ENCODE measurements at regions not wholly inside any gene's neighbourhood (a gene's known extent, or its start where the extent isn't known, plus 50 kb on each side); places are given as distances from the start of the nearest gene placed in this dataset.

- H3K9me3 ChIP-seq, result no peaks in the 10 kb centered on the region
- no peaks in the 10 kb centered on the region for H3K4me1 ChIP-seq
- H3K27me3 ChIP-seq, result no peaks in the 10 kb centered on the region
- no peaks in the 10 kb centered on the region for H3K36me3 ChIP-seq (replicated peaks in 1 of 2; ENCODE audit: insufficient read depth in 1 of 2, low read depth in 2 of 2)
- intact Hi-C loops (cut with DNase I), result no loop called here
- H3K4me3 ChIP-seq, result no peak overlapping the region
- ATAC-seq, result no peak
- WGBS, 2 donors, result 71% methylated on average over 3 of the region's 3 CpGs
- no peak for DNase-seq
- no peak for TF ChIP-seq CTCF (IDR thresholded peaks at IDR 0.05)
- no peak for TF ChIP-seq POLR2A (IDR thresholded peaks at IDR 0.05)
- no peak overlapping the region for H3K27ac ChIP-seq
Observed at GRCh38 chr16:59173408-59173831, 439.3 kb upstream of the GOT2 start.

GRCh38 chr16:59170099-59170712 is 436.1 kb upstream of the GOT2 start:
- intact Hi-C loops (cut with DNase I), result no loop called here
- TF ChIP-seq CTCF (IDR thresholded peaks at IDR 0.05) (no peak), POLR2A (IDR thresholded peaks at IDR 0.05) (no peak)
- Histone ChIP-seq H3K4me1 (no peaks in the 10 kb centered on the region), H3K4me3 (no peak overlapping the region), H3K27ac (no peak overlapping the region), H3K9me3 (no peaks in the 10 kb centered on the region), H3K36me3 (replicated peaks in 1 of 2; ENCODE audit: insufficient read depth in 1 of 2, low read depth in 2 of 2) (no peaks in the 10 kb centered on the region), H3K27me3 (no peaks in the 10 kb centered on the region)
- DNase-seq (no peak), ATAC-seq (no peak)
- WGBS, 2 donors, result 16 to 22% methylated on average over 10 of the region's 10 CpGs

- Histone ChIP-seq H3K9me3 (no peaks in the 10 kb centered on the region), H3K36me3 (replicated peaks in 1 of 2; ENCODE audit: insufficient read depth in 1 of 2, low read depth in 2 of 2) (no peaks in the 10 kb centered on the region), H3K4me1 (no peaks in the 10 kb centered on the region), H3K27me3 (no peaks in the 10 kb centered on the region), H3K4me3 (no peak overlapping the region), H3K27ac (no peak overlapping the region)
- intact Hi-C loops (cut with DNase I), result no loop called here
- no peak for DNase-seq
- no peak for TF ChIP-seq CTCF (IDR thresholded peaks at IDR 0.05)
- TF ChIP-seq POLR2A (IDR thresholded peaks at IDR 0.05), result no peak
- ATAC-seq, result no peak
- WGBS, 2 donors, result 13 to 17% methylated on average over 4 of the region's 4 CpGs
Observed at GRCh38 chr16:59169168-59169567, 435.1 kb upstream of the GOT2 start.

GRCh38 chr16:59168461-59169114 is 434.5 kb upstream of the GOT2 start:
- 8 to 13% methylated on average over 3 of the region's 3 CpGs for WGBS, 2 donors
- DNase-seq (no peak), ATAC-seq (no peak)
- no peak for TF ChIP-seq CTCF (IDR thresholded peaks at IDR 0.05)
- no peak for TF ChIP-seq POLR2A (IDR thresholded peaks at IDR 0.05)
- Histone ChIP-seq H3K4me1 (no peaks in the 10 kb centered on the region), H3K27ac (no peak overlapping the region), H3K4me3 (no peak overlapping the region), H3K9me3 (no peaks in the 10 kb centered on the region), H3K36me3 (replicated peaks in 1 of 2; ENCODE audit: insufficient read depth in 1 of 2, low read depth in 2 of 2) (no peaks in the 10 kb centered on the region), H3K27me3 (no peaks in the 10 kb centered on the region)
- intact Hi-C loops (cut with DNase I), result no loop called here

GRCh38 chr16:59164461-59164860 is 430.3 kb upstream of the GOT2 start:
- DNase-seq (no peak), ATAC-seq (no peak)

More at GRCh38 chr16:59164461-59164860, 430.3 kb upstream of the GOT2 start:
- WGBS, 2 donors, result 33 to 47% methylated on average over 2 of the region's 2 CpGs
- H3K4me1 ChIP-seq, result no peaks in the 10 kb centered on the region
- no peaks in the 10 kb centered on the region for H3K27me3 ChIP-seq
- H3K36me3 ChIP-seq (replicated peaks in 1 of 2; ENCODE audit: insufficient read depth in 1 of 2, low read depth in 2 of 2), result no peaks in the 10 kb centered on the region
- no peaks in the 10 kb centered on the region for H3K9me3 ChIP-seq
- no peak overlapping the region for H3K27ac ChIP-seq
- H3K4me3 ChIP-seq, result no peak overlapping the region
- TF ChIP-seq CTCF (IDR thresholded peaks at IDR 0.05) (no peak), POLR2A (IDR thresholded peaks at IDR 0.05) (no peak)
- intact Hi-C loops (cut with DNase I), result no loop called here
